ENCODE measurements at regions not wholly inside any gene's neighbourhood (a gene's known extent, or its start where the extent isn't known, plus 50 kb on each side); places are given as distances from the start of the nearest gene placed in this dataset.

DNA sequence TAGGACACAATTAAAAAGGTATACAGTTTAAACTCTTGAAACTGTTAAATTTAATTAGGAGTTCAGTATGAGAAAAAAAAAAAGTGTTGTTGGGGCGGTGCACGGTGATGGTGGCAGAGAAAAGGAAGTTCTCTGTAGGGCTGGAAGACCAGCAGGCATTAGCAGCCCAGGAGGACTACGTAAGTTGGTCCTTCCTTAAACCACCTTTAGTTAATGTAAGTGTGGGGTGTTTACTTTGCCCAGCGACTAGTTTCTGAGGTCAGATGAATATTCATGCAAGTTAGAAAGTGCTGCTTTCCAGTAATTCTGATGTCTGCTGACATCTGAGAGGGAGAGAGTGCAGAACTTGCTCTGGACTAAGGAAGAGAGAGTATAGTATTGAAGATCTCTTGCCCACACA is 54.9 kb downstream of the NKX2-1 start:
- intact Hi-C loops (cut with micrococcal nuclease) = no loop called here
- H3K4me1 ChIP-seq (ENCODE audit: control insufficient read depth in 1 of 2, insufficient read depth in 2 of 2, low read length in 2 of 2) = no peaks in the 10 kb centered on the region
- H3K79me2 ChIP-seq (ENCODE audit: insufficient read depth, low read length) = no peaks in the 10 kb centered on the region
- no peak for DNase-seq (ENCODE audit: low read depth, low spot score)
- H3K9me2 ChIP-seq (ENCODE audit: insufficient read depth) = no peaks in the 10 kb centered on the region
- H3K27ac ChIP-seq (ENCODE audit: low read depth, low read length) = no peak overlapping the region
- H3K36me3 ChIP-seq (ENCODE audit: control insufficient read depth in 1 of 2, insufficient read depth in 2 of 2, low read length in 2 of 2) = no peaks in the 10 kb centered on the region
- H2AFZ ChIP-seq (ENCODE audit: low read depth, low read length, poor library complexity, severe bottlenecking) = no peak overlapping the region
- H3K27me3 ChIP-seq (ENCODE audit: insufficient read depth, low read length) = peaks cover 5% of the 10 kb centered on the region; the same call in 1 of the 2 replicates
- TF ChIP-seq ZNF274 (IDR thresholded peaks at IDR 0.05; ENCODE audit: low read depth, low read length) (no peak), ZBTB33 (IDR thresholded peaks at IDR 0.05; ENCODE audit: extremely low read depth, insufficient replicate concordance, low read length) (no peak), EZH2phosphoT487 (IDR thresholded peaks at IDR 0.05; ENCODE audit: borderline replicate concordance) (no peak), POLR2AphosphoS5 (IDR thresholded peaks at IDR 0.05; ENCODE audit: low read depth, low read length) (no peak), RAD21 (IDR thresholded peaks at IDR 0.05; ENCODE audit: low read depth) (no peak), POLR2A (IDR thresholded peaks at IDR 0.05; ENCODE audit: borderline replicate concordance, extremely low read depth, insufficient read depth, insufficient read length) (no peak), CBX3 (IDR thresholded peaks at IDR 0.05; ENCODE audit: low read depth) (no peak), TCF7L2 (IDR thresholded peaks at IDR 0.05; ENCODE audit: borderline replicate concordance, extremely low read depth, insufficient read depth, insufficient read length) (no peak), CEBPB (IDR thresholded peaks at IDR 0.05; ENCODE audit: low read depth) (no peak), ZFX (IDR thresholded peaks at IDR 0.05) (no peak), REST (IDR thresholded peaks at IDR 0.05; ENCODE audit: low read depth) (no peak), CTCF (IDR thresholded peaks at IDR 0.05 in 2 of 3, conservative IDR thresholded peaks at IDR 0.05 in 1 of 3; ENCODE audit: borderline replicate concordance in 1 of 3, insufficient read depth in 1 of 3, low read depth in 2 of 3, low read length in 2 of 3) (no peak), JUND (IDR thresholded peaks at IDR 0.05) (no peak), SIN3A (IDR thresholded peaks at IDR 0.05; ENCODE audit: low read depth) (no peak)
- CTCF ChIA-PET = no interaction called here
- no peaks in the 10 kb centered on the region for H3K9me3 ChIP-seq (ENCODE audit: control insufficient read depth in 1 of 2, insufficient read depth in 1 of 2, low read depth in 1 of 2, low read length in 2 of 2)
- no peak overlapping the region for H3K9ac ChIP-seq (ENCODE audit: low read length)
- BruUV-seq (replicated peaks) = no TSS peak
- POLR2A ChIA-PET = no interaction called here
- no peaks in the 10 kb centered on the region for H4K20me1 ChIP-seq (ENCODE audit: insufficient read depth)
- no peak overlapping the region for H3K4me3 ChIP-seq (replicated peaks in 1 of 2; ENCODE audit: low read depth in 1 of 2, low read length in 2 of 2)
- RAD21 ChIA-PET (ENCODE audit: low non-redundant PET in 1 of 2, low total read pairs in 2 of 2, uncharacterized antibody in 2 of 2, unreplicated experiment in 2 of 2) = no interaction called here
- H3K4me2 ChIP-seq (ENCODE audit: low read length) = no peak overlapping the region
- no peak for ATAC-seq

Measured in HCT116 (cell line).